ENCODE measurements at regions not wholly inside any gene's neighbourhood (a gene's known extent, or its start where the extent isn't known, plus 50 kb on each side); places are given as distances from the start of the nearest gene placed in this dataset.
"Not testable (repeated sequence)": the region's sequence is repeated elsewhere in the genome, so short reads cannot be mapped to it uniquely, and the experiment has no call there.

DNA sequence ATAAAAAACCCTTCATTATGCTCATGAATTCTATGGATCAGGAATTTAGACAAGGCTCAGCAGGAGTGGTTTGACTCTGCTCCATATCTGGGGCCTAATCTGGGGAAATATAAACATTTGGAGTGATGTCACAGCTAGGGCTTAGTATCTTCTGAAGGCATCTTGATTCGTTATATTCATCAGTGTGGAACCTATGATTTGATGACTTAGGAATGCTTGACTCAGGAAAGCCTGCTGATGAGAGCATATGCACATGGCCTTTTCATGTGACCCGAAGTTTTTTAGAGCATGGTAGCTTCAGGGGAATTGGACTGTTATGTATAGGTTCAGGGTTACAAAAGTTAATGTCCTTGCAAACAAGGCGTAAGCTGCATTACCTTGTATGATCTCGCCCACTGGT, 184.9 kb upstream of the LRRC3B start:
- Mint-ChIP-seq H3K4me1 (ENCODE audit: low read depth) (no peaks in the 10 kb centered on the region), H3K4me3 (no peak overlapping the region), H3K36me3 (ENCODE audit: low read depth) (no peaks in the 10 kb centered on the region), H3K27me3 (ENCODE audit: insufficient read depth) (no peaks in the 10 kb centered on the region), H3K9me3 (peaks cover 3% of the 10 kb centered on the region), H3K27ac (no peak overlapping the region)
- DNase-seq (ENCODE audit: low spot score): no peak
- intact Hi-C loops (cut with micrococcal nuclease): no loop called here

DNA sequence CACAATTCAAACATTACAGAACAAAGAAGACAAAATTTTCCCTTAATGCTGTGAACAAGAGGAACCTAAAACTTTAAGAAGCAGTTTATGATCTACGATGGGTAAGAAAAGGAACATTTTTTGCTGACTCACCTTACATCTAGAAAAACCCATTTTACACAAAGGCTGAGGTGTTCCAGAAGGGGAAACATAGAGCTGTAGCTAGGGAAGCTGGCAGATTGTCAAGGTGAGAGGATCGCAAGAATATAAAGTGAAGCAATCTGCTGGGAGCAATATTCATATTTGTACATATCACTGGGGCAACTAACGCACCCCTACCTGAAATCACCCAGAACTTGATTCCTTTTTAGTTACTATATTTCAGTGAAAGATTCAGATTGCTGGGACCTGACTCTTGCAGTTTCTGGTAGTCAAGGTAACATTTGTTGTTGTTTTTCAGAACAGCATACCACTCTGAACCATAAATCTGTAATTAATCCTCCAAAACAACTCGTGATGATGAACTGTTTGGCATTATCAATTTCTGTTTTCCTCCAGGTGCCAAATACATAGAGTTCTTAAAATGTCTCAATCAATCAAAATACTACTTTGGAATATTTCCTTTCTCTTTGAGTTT, 184.1 kb upstream of the LRRC3B start:
- no peak overlapping the region for H3K4me3 Mint-ChIP-seq
- H3K27ac Mint-ChIP-seq: no peak overlapping the region
- intact Hi-C loops (cut with micrococcal nuclease): no loop called here
- H3K27me3 Mint-ChIP-seq (ENCODE audit: insufficient read depth): no peaks in the 10 kb centered on the region
- H3K36me3 Mint-ChIP-seq (ENCODE audit: low read depth): no peaks in the 10 kb centered on the region
- no peak for DNase-seq (ENCODE audit: low spot score)
- H3K4me1 Mint-ChIP-seq (ENCODE audit: low read depth): no peaks in the 10 kb centered on the region
- H3K9me3 Mint-ChIP-seq: peaks cover 3% of the 10 kb centered on the region

DNA sequence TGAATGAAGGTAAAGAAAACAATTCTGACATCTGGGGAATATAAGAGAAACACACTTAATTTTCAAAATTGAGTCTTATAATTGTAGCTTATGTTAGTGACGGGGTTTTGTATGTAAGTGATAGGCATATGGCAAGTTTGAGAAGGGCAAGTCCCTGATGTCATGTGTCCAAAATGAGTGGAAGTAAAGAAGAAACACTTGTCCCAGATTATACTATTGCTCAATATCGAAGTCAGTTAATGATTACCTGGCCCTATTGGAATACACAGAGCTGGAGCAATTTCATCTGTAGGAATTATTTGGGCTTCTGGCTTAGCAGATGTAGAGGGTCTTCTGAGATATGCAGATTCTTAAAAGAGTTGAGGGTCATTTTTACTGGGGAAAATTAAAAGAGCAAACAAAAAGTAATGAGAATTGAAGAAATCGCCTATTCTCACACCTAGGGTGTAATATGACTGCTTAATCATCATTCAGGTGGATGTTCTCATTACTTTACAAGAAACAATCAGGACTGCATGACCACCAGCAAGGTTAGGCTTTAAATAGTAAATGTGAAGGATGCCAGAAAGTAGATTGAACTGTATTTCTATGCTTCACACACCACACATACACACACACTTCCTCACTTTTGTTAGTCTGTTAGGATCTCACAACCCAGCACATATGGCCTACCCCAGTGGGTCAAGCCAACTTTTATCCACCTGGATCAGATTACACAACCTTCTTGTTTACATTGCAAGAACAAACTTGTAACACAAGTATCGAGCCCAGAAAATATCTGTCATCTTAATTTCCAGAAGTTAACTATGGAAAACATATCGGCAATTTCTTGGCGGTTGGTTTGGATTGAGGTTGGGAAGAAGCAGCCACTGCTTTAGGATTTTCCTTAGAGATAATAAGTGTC, 183.3 kb upstream of the LRRC3B start:
- Mint-ChIP-seq H3K27ac (no peak overlapping the region), H3K4me3 (no peak overlapping the region), H3K36me3 (ENCODE audit: low read depth) (no peaks in the 10 kb centered on the region), H3K9me3 (no peaks in the 10 kb centered on the region), H3K4me1 (ENCODE audit: low read depth) (no peaks in the 10 kb centered on the region), H3K27me3 (ENCODE audit: insufficient read depth) (no peaks in the 10 kb centered on the region)
- intact Hi-C loops (cut with micrococcal nuclease): no loop called here
- DNase-seq (ENCODE audit: low spot score): no peak

DNA sequence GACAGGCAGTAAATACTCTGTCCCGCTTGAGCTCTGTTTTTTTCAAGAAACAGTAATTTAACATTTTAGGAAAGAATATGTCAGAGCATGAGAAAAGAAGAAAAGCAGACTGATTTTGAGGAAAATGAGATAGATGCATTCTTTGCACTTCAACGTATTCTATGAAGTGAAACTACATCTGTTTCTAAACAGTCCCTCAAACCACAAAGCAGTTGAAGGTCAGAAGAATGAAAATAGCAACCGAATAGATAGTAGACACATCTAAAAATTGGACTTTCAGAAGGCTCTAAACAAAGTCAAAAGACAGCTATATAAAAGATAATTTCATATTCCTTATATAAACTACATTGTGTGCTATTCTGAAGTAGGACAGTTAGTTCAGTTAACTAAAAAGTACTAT, 172.6 kb upstream of the LRRC3B start:
- H3K36me3 Mint-ChIP-seq (ENCODE audit: low read depth): no peaks in the 10 kb centered on the region
- intact Hi-C loops (cut with micrococcal nuclease): no loop called here
- no peaks in the 10 kb centered on the region for H3K9me3 Mint-ChIP-seq

DNA sequence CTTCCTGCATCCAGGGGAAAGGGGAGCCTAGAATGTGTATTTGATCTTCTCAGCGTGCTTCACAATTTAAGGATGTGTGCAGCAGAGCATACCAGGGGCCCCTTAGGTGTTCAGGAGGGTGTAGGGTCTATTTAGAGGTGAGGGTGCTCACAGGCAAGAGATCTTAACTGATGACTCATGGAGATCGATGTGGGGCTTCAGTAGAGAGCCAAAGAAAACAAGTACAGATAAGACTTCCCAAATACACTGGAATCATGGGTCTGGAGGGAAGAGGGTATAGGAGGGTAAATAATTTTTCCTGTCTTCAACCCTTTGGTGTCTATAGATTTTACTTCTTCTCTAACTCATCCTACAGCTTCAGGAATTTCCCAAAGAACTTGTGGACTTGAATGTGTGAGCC, 170.2 kb upstream of the LRRC3B start:
- H3K27ac Mint-ChIP-seq: no peak overlapping the region

More for the DNA sequence above, 172.6 kb upstream of the LRRC3B start:
- Mint-ChIP-seq H3K4me1 (ENCODE audit: low read depth) (no peaks in the 10 kb centered on the region), H3K27me3 (ENCODE audit: insufficient read depth) (no peaks in the 10 kb centered on the region), H3K4me3 (no peak overlapping the region), H3K27ac (no peak overlapping the region)
- DNase-seq (ENCODE audit: low spot score): no peak

DNA sequence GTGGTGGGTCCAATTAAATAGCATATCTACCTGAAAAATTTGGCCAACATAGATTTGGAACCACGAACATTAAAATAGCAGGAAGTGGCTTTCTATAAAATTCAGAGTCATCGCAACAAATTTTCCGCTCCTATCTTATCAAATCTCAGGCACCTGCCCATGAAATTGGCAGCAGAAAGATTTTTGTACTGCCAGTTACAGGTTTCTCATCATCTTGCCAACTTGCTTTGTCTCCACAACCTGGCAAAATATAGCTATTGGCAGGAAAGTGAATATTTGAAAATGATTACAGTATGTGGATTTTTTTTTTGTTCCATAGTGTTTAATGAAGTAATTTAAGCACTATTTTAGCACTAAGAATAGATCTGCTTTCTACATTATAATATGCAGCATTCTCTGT, 161.6 kb upstream of the LRRC3B start:
- DNase-seq (ENCODE audit: low spot score): no peak
- Mint-ChIP-seq H3K27ac (no peak overlapping the region), H3K27me3 (ENCODE audit: insufficient read depth) (no peaks in the 10 kb centered on the region), H3K4me3 (no peak overlapping the region), H3K4me1 (ENCODE audit: low read depth) (no peaks in the 10 kb centered on the region), H3K9me3 (peaks cover 15% of the 10 kb centered on the region), H3K36me3 (ENCODE audit: low read depth) (no peaks in the 10 kb centered on the region)
- intact Hi-C loops (cut with micrococcal nuclease): no loop called here

More for the DNA sequence above, 170.2 kb upstream of the LRRC3B start:
- Mint-ChIP-seq H3K9me3 (no peaks in the 10 kb centered on the region), H3K27me3 (ENCODE audit: insufficient read depth) (no peaks in the 10 kb centered on the region), H3K36me3 (ENCODE audit: low read depth) (no peaks in the 10 kb centered on the region), H3K4me3 (no peak overlapping the region), H3K4me1 (ENCODE audit: low read depth) (no peaks in the 10 kb centered on the region)
- intact Hi-C loops (cut with micrococcal nuclease): no loop called here
- no peak for DNase-seq (ENCODE audit: low spot score)

DNA sequence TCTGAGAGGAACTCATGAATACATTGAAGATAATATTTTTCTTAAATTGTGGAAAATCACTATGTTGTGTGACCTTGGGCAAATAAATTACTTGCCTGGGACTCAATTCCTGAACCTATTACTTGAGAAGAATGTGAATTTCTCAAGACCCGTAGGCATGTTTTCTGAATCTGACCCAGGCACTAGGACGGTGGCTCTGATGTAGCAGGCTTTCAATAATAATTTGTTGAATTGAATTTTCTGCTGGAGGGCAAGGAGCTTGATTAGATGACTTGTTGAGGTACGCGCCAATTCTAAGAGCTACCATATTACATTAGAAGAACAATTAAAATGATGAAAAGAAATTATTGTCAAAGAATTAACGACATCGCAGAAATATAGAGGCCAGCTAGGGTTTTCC, 150.2 kb upstream of the LRRC3B start:
- Mint-ChIP-seq H3K27me3 (ENCODE audit: insufficient read depth) (no peaks in the 10 kb centered on the region), H3K36me3 (ENCODE audit: low read depth) (no peaks in the 10 kb centered on the region), H3K4me3 (no peak overlapping the region), H3K9me3 (peaks cover 16% of the 10 kb centered on the region), H3K4me1 (ENCODE audit: low read depth) (no peaks in the 10 kb centered on the region), H3K27ac (no peak overlapping the region)
- no peak for DNase-seq (ENCODE audit: low spot score)
- intact Hi-C loops (cut with micrococcal nuclease): no loop called here

DNA sequence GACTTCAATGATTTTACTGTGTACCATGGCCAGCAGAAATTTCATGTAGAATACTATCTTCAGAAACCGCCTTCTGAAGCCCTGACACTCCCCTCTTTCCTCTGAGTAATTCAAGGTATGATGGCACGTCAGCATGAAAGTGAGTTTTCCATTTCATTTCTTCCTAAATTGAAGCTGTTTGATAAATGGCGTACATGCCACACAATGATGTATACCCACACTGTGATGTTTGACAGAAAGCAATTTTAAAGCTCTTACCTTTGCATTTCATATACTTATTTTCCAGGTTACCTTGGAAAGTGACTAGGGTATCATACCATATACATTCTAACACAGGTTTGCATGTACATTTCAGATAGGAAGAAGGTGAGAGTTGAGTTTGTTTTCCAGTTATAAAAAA, 147.9 kb upstream of the LRRC3B start:
- Mint-ChIP-seq H3K36me3 (ENCODE audit: low read depth) (no peaks in the 10 kb centered on the region), H3K9me3 (peaks cover 6% of the 10 kb centered on the region), H3K27ac (no peak overlapping the region), H3K4me3 (no peak overlapping the region), H3K4me1 (ENCODE audit: low read depth) (no peaks in the 10 kb centered on the region), H3K27me3 (ENCODE audit: insufficient read depth) (no peaks in the 10 kb centered on the region)
- DNase-seq (ENCODE audit: low spot score): no peak
- intact Hi-C loops (cut with micrococcal nuclease): no loop called here

DNA sequence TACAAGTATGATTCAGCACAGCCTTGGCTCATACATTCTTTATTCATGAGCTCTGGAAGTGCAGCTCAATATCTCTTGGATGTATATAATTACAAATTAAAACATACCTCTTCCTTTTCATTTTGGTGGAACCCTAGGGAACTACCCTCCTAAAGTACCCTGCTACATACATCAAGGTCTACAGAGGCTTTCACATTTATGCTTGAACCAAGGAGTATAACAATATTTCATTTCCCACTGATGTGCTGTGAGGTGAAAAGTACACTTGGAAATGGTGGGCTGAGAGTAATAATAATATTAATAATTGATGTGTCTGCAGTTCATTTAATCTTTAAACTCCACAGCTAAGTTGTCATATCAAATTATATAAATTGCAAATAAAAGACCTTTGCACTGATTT, 142.2 kb upstream of the LRRC3B start:
- Mint-ChIP-seq H3K4me3 (no peak overlapping the region), H3K27ac (no peak overlapping the region), H3K9me3 (peaks cover 7% of the 10 kb centered on the region), H3K4me1 (ENCODE audit: low read depth) (no peaks in the 10 kb centered on the region), H3K27me3 (ENCODE audit: insufficient read depth) (no peaks in the 10 kb centered on the region), H3K36me3 (ENCODE audit: low read depth) (no peaks in the 10 kb centered on the region)
- intact Hi-C loops (cut with micrococcal nuclease): no loop called here
- DNase-seq (ENCODE audit: low spot score): no peak

DNA sequence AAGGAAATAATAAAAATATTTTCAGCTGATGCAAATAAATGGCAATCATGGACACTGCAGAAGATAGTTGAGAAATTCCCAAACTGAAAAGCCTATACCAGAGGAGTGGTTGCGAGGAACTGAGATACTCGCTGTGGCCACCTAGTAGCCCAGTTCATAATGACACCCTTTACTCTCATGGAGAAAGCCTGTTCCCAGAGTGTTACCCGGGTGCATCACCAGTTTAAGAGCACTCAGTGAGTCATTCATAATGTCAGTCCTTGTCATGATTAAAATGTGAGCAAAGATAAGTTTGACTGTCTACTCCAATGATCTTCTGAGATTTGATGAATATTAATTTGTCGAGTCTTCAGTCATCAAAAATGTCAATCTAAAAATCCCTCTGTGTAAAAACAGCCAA, 138.4 kb upstream of the LRRC3B start:
- Mint-ChIP-seq H3K9me3 (peaks cover 14% of the 10 kb centered on the region), H3K4me1 (ENCODE audit: low read depth) (no peaks in the 10 kb centered on the region), H3K27me3 (ENCODE audit: insufficient read depth) (no peaks in the 10 kb centered on the region), H3K36me3 (ENCODE audit: low read depth) (no peaks in the 10 kb centered on the region), H3K4me3 (no peak overlapping the region), H3K27ac (no peak overlapping the region)
- intact Hi-C loops (cut with micrococcal nuclease): no loop called here
- DNase-seq (ENCODE audit: low spot score): no peak

DNA sequence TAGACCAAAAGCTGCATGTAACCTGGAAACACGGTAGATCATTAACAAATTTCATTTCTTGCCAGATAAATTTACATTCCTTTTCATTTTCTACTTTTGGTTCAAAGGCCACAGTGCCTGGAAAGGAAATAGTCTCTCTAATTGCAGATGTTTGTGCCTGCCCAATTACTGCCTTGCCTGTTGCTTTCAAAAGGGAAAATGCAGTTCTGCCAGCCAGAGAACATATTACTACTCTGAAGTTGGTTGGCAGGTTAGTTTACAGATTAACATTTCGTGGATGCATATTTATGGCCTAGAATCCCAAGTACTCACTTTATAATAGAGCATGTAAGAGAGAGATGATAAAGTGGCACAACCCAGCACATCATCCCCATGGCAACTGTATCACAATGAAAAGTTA, 124.3 kb upstream of the LRRC3B start:
- H3K4me3 Mint-ChIP-seq: no peak overlapping the region
- no peaks in the 10 kb centered on the region for H3K9me3 Mint-ChIP-seq
- H3K27ac Mint-ChIP-seq: no peak overlapping the region
- H3K36me3 Mint-ChIP-seq (ENCODE audit: low read depth): no peaks in the 10 kb centered on the region
- no peaks in the 10 kb centered on the region for H3K27me3 Mint-ChIP-seq (ENCODE audit: insufficient read depth)
- no peak for DNase-seq (ENCODE audit: low spot score)
- H3K4me1 Mint-ChIP-seq (ENCODE audit: low read depth): no peaks in the 10 kb centered on the region
- intact Hi-C loops (cut with micrococcal nuclease): no loop called here

DNA sequence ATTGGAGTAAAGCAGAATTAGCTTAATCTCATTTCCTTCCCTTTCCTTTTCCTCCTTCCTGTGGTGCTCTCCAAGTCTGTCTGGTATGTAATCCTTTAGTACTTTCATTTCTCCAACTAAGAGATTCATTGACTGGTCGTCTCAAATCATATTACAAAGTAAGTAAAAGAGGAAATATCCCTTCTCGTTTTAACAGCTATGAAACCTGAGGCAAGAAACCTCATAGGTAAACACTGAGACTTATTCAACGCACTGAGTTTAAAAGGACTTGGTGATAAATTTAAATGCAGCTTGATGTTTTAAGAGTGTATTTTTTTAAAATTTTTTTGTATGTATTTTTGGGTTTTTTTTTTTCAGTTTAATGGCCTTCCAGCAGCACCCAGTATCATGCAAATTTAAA, 117.2 kb upstream of the LRRC3B start:
- intact Hi-C loops (cut with micrococcal nuclease): no loop called here
- H3K36me3 Mint-ChIP-seq (ENCODE audit: low read depth): no peaks in the 10 kb centered on the region
- H3K27ac Mint-ChIP-seq: no peak overlapping the region
- DNase-seq (ENCODE audit: low spot score): no peak
- no peaks in the 10 kb centered on the region for H3K27me3 Mint-ChIP-seq (ENCODE audit: insufficient read depth)
- no peaks in the 10 kb centered on the region for H3K9me3 Mint-ChIP-seq
- H3K4me1 Mint-ChIP-seq (ENCODE audit: low read depth): no peaks in the 10 kb centered on the region
- H3K4me3 Mint-ChIP-seq: no peak overlapping the region

DNA sequence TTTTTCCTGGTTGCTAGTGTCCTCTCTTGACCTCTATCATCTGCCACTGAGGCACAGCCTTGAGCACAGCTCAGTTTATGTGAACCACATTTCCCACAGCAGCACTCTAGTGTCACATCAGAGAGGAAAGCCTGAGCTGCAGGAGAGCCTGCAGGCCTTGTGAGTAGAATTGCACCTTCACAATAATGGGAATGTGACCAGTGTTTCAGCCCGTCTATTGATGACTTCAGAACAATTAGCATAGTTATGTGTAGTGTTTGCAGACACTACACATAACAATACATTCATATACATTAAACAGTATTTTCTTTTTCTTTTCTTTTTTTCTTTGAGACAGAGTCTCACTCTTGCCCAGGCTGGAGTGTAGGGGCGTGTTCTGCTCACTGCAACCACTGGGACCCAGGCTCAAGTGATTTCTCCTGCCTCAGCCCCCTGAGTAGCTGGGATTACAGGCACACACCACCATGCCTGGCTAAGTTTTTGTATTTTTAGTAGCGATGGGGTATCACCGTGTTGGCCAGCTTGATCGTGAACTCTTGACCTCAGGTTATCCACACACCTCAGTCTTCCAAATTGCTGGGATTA, 108.0 kb upstream of the LRRC3B start:
- DNase-seq (ENCODE audit: low spot score); H3K36me3 Mint-ChIP-seq (ENCODE audit: low read depth); H3K27me3 Mint-ChIP-seq (ENCODE audit: insufficient read depth); H3K27ac Mint-ChIP-seq; H3K4me1 Mint-ChIP-seq (ENCODE audit: low read depth); intact Hi-C loops (cut with micrococcal nuclease); H3K4me3 Mint-ChIP-seq: not testable (repeated sequence)
- H3K9me3 Mint-ChIP-seq: peaks cover 11% of the 10 kb centered on the region
